ENCODE measurements at regions not wholly inside any gene's neighbourhood (a gene's known extent, or its start where the extent isn't known, plus 50 kb on each side); places are given as distances from the start of the nearest gene placed in this dataset.

- no peak for TF ChIP-seq CTCF (conservative IDR thresholded peaks at IDR 0.05; ENCODE audit: low read length)
- no peak for TF ChIP-seq EZH2phosphoT487 (IDR thresholded peaks at IDR 0.05; ENCODE audit: borderline replicate concordance)
Measured at GRCh38 chr4:59539401-59539800, 1660.7 kb upstream of the ADGRL3 start.
